ENCODE measurements at regions not wholly inside any gene's neighbourhood (a gene's known extent, or its start where the extent isn't known, plus 50 kb on each side); places are given as distances from the start of the nearest gene placed in this dataset.

GRCh38 chr2:189362283-189362682 lies 79.0 kb upstream of the WDR75 start:
- no peak overlapping the region for H3K9ac ChIP-seq
- no peaks in the 10 kb centered on the region for H3K9me3 ChIP-seq (ENCODE audit: low read depth)
- H3K27ac Mint-ChIP-seq = no peak overlapping the region
- TF ChIP-seq EZH2phosphoT487 (IDR thresholded peaks at IDR 0.05) (no peak), CTCF (IDR thresholded peaks at IDR 0.05) (no peak), EZH2 (IDR thresholded peaks at IDR 0.05) (no peak)
- H3K9me3 Mint-ChIP-seq = no peaks in the 10 kb centered on the region
- no peaks in the 10 kb centered on the region for H3K4me1 Mint-ChIP-seq
- H3K36me3 ChIP-seq = no peaks in the 10 kb centered on the region
- no peak overlapping the region for H3K4me2 ChIP-seq
- H3K27ac ChIP-seq = no peak overlapping the region
- H3K36me3 Mint-ChIP-seq = no peaks in the 10 kb centered on the region
- H3K27me3 ChIP-seq = no peaks in the 10 kb centered on the region
- H3F3A ChIP-seq (ENCODE audit: low read depth) = no peaks in the 10 kb centered on the region
- H4K20me1 ChIP-seq (ENCODE audit: low read depth) = no peaks in the 10 kb centered on the region
- no peaks in the 10 kb centered on the region for H3K79me2 ChIP-seq (ENCODE audit: low read depth)
- H3K4me1 ChIP-seq = no peaks in the 10 kb centered on the region
- H3K27me3 Mint-ChIP-seq (ENCODE audit: insufficient read depth, low read depth) = no peaks in the 10 kb centered on the region
- H3K4me3 ChIP-seq = no peak overlapping the region
- H2AFZ ChIP-seq (replicated peaks) = no peak overlapping the region
- DNase-seq (ENCODE audit: low spot score) = no peak
- no peak overlapping the region for H3K4me3 Mint-ChIP-seq

GRCh38 chr2:189363559-189363958 lies 77.7 kb upstream of the WDR75 start:
- Histone ChIP-seq H3K9ac (no peak overlapping the region), H3K27ac (no peak overlapping the region)
- H3K4me1 Mint-ChIP-seq = no peaks in the 10 kb centered on the region

GRCh38 chr2:189364607-189365006 lies 76.7 kb upstream of the WDR75 start:
- no peak overlapping the region for H2AFZ ChIP-seq (replicated peaks)
- no peaks in the 10 kb centered on the region for H3K9me3 Mint-ChIP-seq
- no peaks in the 10 kb centered on the region for H4K20me1 ChIP-seq (ENCODE audit: low read depth)
- H3K36me3 Mint-ChIP-seq = no peaks in the 10 kb centered on the region
- no peaks in the 10 kb centered on the region for H3K36me3 ChIP-seq
- H3K4me3 ChIP-seq = no peak overlapping the region
- no peak overlapping the region for H3K27ac Mint-ChIP-seq
- H3K4me2 ChIP-seq = no peak overlapping the region
- no peak overlapping the region for H3K4me3 Mint-ChIP-seq
- no peaks in the 10 kb centered on the region for H3K4me1 ChIP-seq
- no peaks in the 10 kb centered on the region for H3K27me3 Mint-ChIP-seq (ENCODE audit: insufficient read depth, low read depth)
- DNase-seq (ENCODE audit: low spot score) = no peak
- no peak overlapping the region for H3K27ac ChIP-seq
- H3K79me2 ChIP-seq (ENCODE audit: low read depth) = no peaks in the 10 kb centered on the region
- H3K9ac ChIP-seq = no peak overlapping the region
- no peak for TF ChIP-seq CTCF (IDR thresholded peaks at IDR 0.05)
- TF ChIP-seq EZH2 (IDR thresholded peaks at IDR 0.05) = no peak
- TF ChIP-seq EZH2phosphoT487 (IDR thresholded peaks at IDR 0.05) = no peak
- H3F3A ChIP-seq (ENCODE audit: low read depth) = no peaks in the 10 kb centered on the region
- H3K9me3 ChIP-seq (ENCODE audit: low read depth) = no peaks in the 10 kb centered on the region
- no peaks in the 10 kb centered on the region for H3K27me3 ChIP-seq
- no peaks in the 10 kb centered on the region for H3K4me1 Mint-ChIP-seq

More at GRCh38 chr2:189363559-189363958, 77.7 kb upstream of the WDR75 start:
- Histone ChIP-seq H2AFZ (replicated peaks) (no peak overlapping the region), H3F3A (ENCODE audit: low read depth) (no peaks in the 10 kb centered on the region), H3K79me2 (ENCODE audit: low read depth) (no peaks in the 10 kb centered on the region), H4K20me1 (ENCODE audit: low read depth) (no peaks in the 10 kb centered on the region), H3K9me3 (ENCODE audit: low read depth) (no peaks in the 10 kb centered on the region), H3K4me2 (no peak overlapping the region), H3K27me3 (no peaks in the 10 kb centered on the region), H3K4me3 (no peak overlapping the region), H3K36me3 (no peaks in the 10 kb centered on the region), H3K4me1 (no peaks in the 10 kb centered on the region)
- Mint-ChIP-seq H3K36me3 (no peaks in the 10 kb centered on the region), H3K4me3 (no peak overlapping the region), H3K27ac (no peak overlapping the region), H3K27me3 (ENCODE audit: insufficient read depth, low read depth) (no peaks in the 10 kb centered on the region), H3K9me3 (no peaks in the 10 kb centered on the region)
- DNase-seq (ENCODE audit: low spot score) = no peak
- TF ChIP-seq EZH2 (IDR thresholded peaks at IDR 0.05) (no peak), CTCF (IDR thresholded peaks at IDR 0.05) (no peak), EZH2phosphoT487 (IDR thresholded peaks at IDR 0.05) (no peak)
